HCT116 (cell line): ENCODE measurements at regions not wholly inside any gene's neighbourhood (a gene's known extent, or its start where the extent isn't known, plus 50 kb on each side); places are given as distances from the start of the nearest gene placed in this dataset.

ENCODE experiments used
- ATAC-seq: fragments of 200-7000 bp; cut with Tn5 transposase; 2 replicates; pipeline ENCODE4 v1.9.1; 2020; ENCODE audit warnings: mild to moderate bottlenecking, moderate library complexity
- BruUV-seq: library from RNA; stranded (reverse); fragments of 400-500 nt; replicated peaks from 2 replicates; lab custom pipeline; 2021; lab: Mats Ljungman, UMichigan
- CTCF ChIA-PET: fragments of 300-600 bp; sonication (Branson Sonifier 250); formaldehyde crosslinking; loops from one replicate; lab custom pipeline; 2021; ENCODE audit warnings: antibody characterized with exemption; lab: Charles Lee
- POLR2A ChIA-PET: fragments of 300-600, 350-600 bp; sonication (Branson Sonifier 250); formaldehyde crosslinking; loops from one replicate; lab custom pipeline; 2021; ENCODE audit warnings: antibody characterized with exemption; lab: Charles Lee
- RAD21 ChIA-PET, 2 experiments: fragments of 300-600 bp; sonication (Branson Sonifier 250); formaldehyde crosslinking; loops; one replicate each; lab custom pipeline; 2023; ENCODE audit warnings: low total read pairs in 2 of 2; ENCODE audit not compliant: uncharacterized antibody in 2 of 2, unreplicated experiment in 2 of 2, low non-redundant PET in 1 of 2; lab: Charles Lee
- DNase-seq: peaks from one replicate; pipeline ENCODE4 v3.0.0-alpha.2; 2010; ENCODE audit warnings: low read depth, low spot score
- H2AFZ ChIP-seq: fragments of 200-600 bp; shearing (Covaris generic), sonication (generic); 2 replicates; pipeline ENCODE4 v1.6.1; 2017; ENCODE audit warnings: low read depth, mixed run types, mixed read lengths, antibody characterized with exemption, low read length; ENCODE audit not compliant: poor library complexity, severe bottlenecking
- H3K27ac ChIP-seq: 2 replicates; pipeline ENCODE4 v1.5.1; 2012; ENCODE audit warnings: low read depth, low read length
- H3K27me3 ChIP-seq: fragments of 200-600 bp; sonication (generic); 2 replicates; pipeline ENCODE4 v1.6.1; 2016; ENCODE audit warnings: mixed run types, low read length, mixed read lengths; ENCODE audit not compliant: insufficient read depth
- H3K36me3 ChIP-seq, 2 experiments: fragments of 200-500 bp in 1 of 2; fragments of 200-600 bp in 1 of 2; sonication (Bioruptor generic) in 1 of 2; sonication (generic) in 1 of 2; 2 replicates each; pipeline versions ENCODE4 v1.5.1 to v1.6.1; 2014 to 2016; ENCODE audit warnings: low read length in 2 of 2, inconsistent platforms in 1 of 2, mixed read lengths in 1 of 2, mixed run types in 1 of 2; ENCODE audit not compliant: insufficient read depth in 2 of 2, control insufficient read depth in 1 of 2
- H3K4me1 ChIP-seq, 2 experiments: fragments of 200-600 bp in 1 of 2; sonication (generic) in 1 of 2; 2 replicates each; pipeline versions ENCODE4 v1.5.1 to v1.6.1; 2012 to 2017; ENCODE audit warnings: low read length in 2 of 2, inconsistent platforms in 1 of 2, mild to moderate bottlenecking in 1 of 2, mixed read lengths in 1 of 2, mixed run types in 1 of 2, moderate library complexity in 1 of 2; ENCODE audit not compliant: insufficient read depth in 2 of 2, control insufficient read depth in 1 of 2
- H3K4me2 ChIP-seq: fragments of 200-600 bp; sonication (generic); 2 replicates; pipeline ENCODE4 v1.6.1; 2017; ENCODE audit warnings: mixed run types, low read length, mixed read lengths
- H3K4me3 ChIP-seq, 2 experiments: fragments of 200-600 bp in 1 of 2; sonication (generic) in 1 of 2; replicated peaks in 1 of 2; 2 replicates each; pipeline ENCODE4 v1.5.1; 2011 to 2016; ENCODE audit warnings: low read length in 2 of 2, control low read depth in 1 of 2, low read depth in 1 of 2, mild to moderate bottlenecking in 1 of 2, mixed read lengths in 1 of 2, mixed run types in 1 of 2
- H3K79me2 ChIP-seq: fragments of 200-600 bp; sonication (generic); 2 replicates; pipeline ENCODE4 v1.6.1; 2017; ENCODE audit warnings: mild to moderate bottlenecking, mixed run types, low read length, moderate library complexity, mixed read lengths; ENCODE audit not compliant: insufficient read depth
- H3K9ac ChIP-seq: fragments of 200-600 bp; sonication (generic); 2 replicates; pipeline ENCODE4 v1.6.1; 2016; ENCODE audit warnings: low read length, mixed read lengths
- H3K9me2 ChIP-seq: fragments of 200-600 bp; sonication (generic), shearing (Covaris generic); 2 replicates; pipeline ENCODE4 v1.6.1; 2017; ENCODE audit warnings: mixed run types, mild to moderate bottlenecking, moderate library complexity; ENCODE audit not compliant: insufficient read depth
- H3K9me3 ChIP-seq, 2 experiments: fragments of 200-500 bp in 1 of 2; fragments of 200-600 bp in 1 of 2; sonication (Bioruptor generic) in 1 of 2; sonication (generic) in 1 of 2; 2 replicates each; pipeline ENCODE4 v1.6.1; 2014 to 2017; ENCODE audit warnings: low read length in 2 of 2, mixed read lengths in 2 of 2, inconsistent platforms in 1 of 2, low read depth in 1 of 2, mild to moderate bottlenecking in 1 of 2, mixed run types in 1 of 2, moderate library complexity in 1 of 2; ENCODE audit not compliant: control insufficient read depth in 1 of 2, insufficient read depth in 1 of 2
- H4K20me1 ChIP-seq: fragments of 200-600 bp; sonication (generic), shearing (Covaris generic); 2 replicates; pipeline ENCODE4 v1.6.1; 2017; ENCODE audit warnings: mixed run types, mild to moderate bottlenecking, moderate library complexity; ENCODE audit not compliant: insufficient read depth
- EGR1 ChIP-seq: IDR thresholded peaks from 2 replicates; pipeline ENCODE4 v1.6.1; 2012; ENCODE audit warnings: low read depth
- ELF1 ChIP-seq: IDR thresholded peaks from 2 replicates; pipeline ENCODE4 v1.6.1; 2012; ENCODE audit warnings: low read depth, borderline replicate concordance
- EZH2phosphoT487 ChIP-seq: fragments of 200-600 bp; IDR thresholded peaks from 2 replicates; pipeline ENCODE4 v1.6.1; 2018; ENCODE audit warnings: antibody characterized with exemption, borderline replicate concordance
- FOSL1 ChIP-seq: IDR thresholded peaks from 2 replicates; pipeline ENCODE4 v1.6.1; 2012; ENCODE audit warnings: low read depth
- JUND ChIP-seq: IDR thresholded peaks from 2 replicates; pipeline ENCODE4 v1.6.1; 2012
- MAX ChIP-seq: IDR thresholded peaks from 2 replicates; pipeline ENCODE4 v1.6.1; 2012
- POLR2A ChIP-seq: IDR thresholded peaks from 2 replicates; pipeline ENCODE4 v1.7.0; 2011; ENCODE audit warnings: borderline replicate concordance; ENCODE audit not compliant: insufficient read depth, insufficient read length; ENCODE audit errors: extremely low read depth
- POLR2AphosphoS5 ChIP-seq: IDR thresholded peaks from 2 replicates; pipeline ENCODE4 v1.6.1; 2011; ENCODE audit warnings: mild to moderate bottlenecking, low read depth, low read length, moderate library complexity
- RAD21 ChIP-seq: IDR thresholded peaks from 2 replicates; pipeline ENCODE4 v1.6.1; 2012; ENCODE audit warnings: low read depth, mild to moderate bottlenecking
- REST ChIP-seq: IDR thresholded peaks from 2 replicates; pipeline ENCODE4 v1.6.1; 2012; ENCODE audit warnings: low read depth
- SIN3A ChIP-seq: IDR thresholded peaks from 2 replicates; pipeline ENCODE4 v1.6.1; 2012; ENCODE audit warnings: low read depth
- SP1 ChIP-seq: IDR thresholded peaks from 2 replicates; pipeline ENCODE4 v1.6.1; 2012; ENCODE audit warnings: low read depth
- SRF ChIP-seq: IDR thresholded peaks from 2 replicates; pipeline ENCODE4 v1.6.1; 2012; ENCODE audit warnings: low read depth
- YY1 ChIP-seq: IDR thresholded peaks from 2 replicates; pipeline ENCODE4 v1.6.1; 2011; ENCODE audit warnings: low read length, low read depth, moderate library complexity, mild to moderate bottlenecking; ENCODE audit not compliant: insufficient replicate concordance; ENCODE audit errors: extremely low read depth
- ZFX ChIP-seq: fragments of 450-650 bp; IDR thresholded peaks from 2 replicates; pipeline ENCODE4 v1.6.1; 2017
- ZNF274 ChIP-seq: fragments of 200-500 bp; sonication (Bioruptor generic); IDR thresholded peaks from 2 replicates; pipeline ENCODE4 v1.6.1; 2014; ENCODE audit warnings: mild to moderate bottlenecking, low read depth, low read length, inconsistent platforms
- intact Hi-C: fragments of 100-400 bp; cut with micrococcal nuclease; formaldehyde crosslinking; loops from 2 replicates; pipeline ENCODE4 v1.10.0; 2022

GRCh38 chr7:110407242-110407641 lies 683.7 kb upstream of the LRRN3 start:
- no peak overlapping the region for H3K27ac ChIP-seq
- H3K9me2 ChIP-seq, result no peaks in the 10 kb centered on the region
- no peaks in the 10 kb centered on the region for H3K4me1 ChIP-seq
- H3K27me3 ChIP-seq, result no peaks in the 10 kb centered on the region
- H3K4me2 ChIP-seq, result no peak overlapping the region
- no peaks in the 10 kb centered on the region for H3K79me2 ChIP-seq
- no peaks in the 10 kb centered on the region for H3K9me3 ChIP-seq
- ChIA-PET POLR2A (no interaction called here), CTCF (no interaction called here)
- no peaks in the 10 kb centered on the region for H4K20me1 ChIP-seq
- H2AFZ ChIP-seq, result no peak overlapping the region
- H3K4me3 ChIP-seq, result no peak overlapping the region
- H3K9ac ChIP-seq, result no peak overlapping the region
- TF ChIP-seq REST (no peak), SP1 (no peak), ZFX (no peak), ELF1 (no peak), YY1 (no peak), SRF (no peak)
- TF ChIP-seq, all 23 proteins: peak for 0
- RAD21 ChIA-PET, result no interaction called here
- intact Hi-C loops, result no loop called here
- no peaks in the 10 kb centered on the region for H3K36me3 ChIP-seq
- no TSS peak for BruUV-seq
- no peak for DNase-seq
- ATAC-seq, result no peak

- Histone ChIP-seq H3K4me2 (no peak overlapping the region), H4K20me1 (no peaks in the 10 kb centered on the region), H3K79me2 (no peaks in the 10 kb centered on the region), H3K27ac (no peak overlapping the region), H3K9ac (no peak overlapping the region), H3K9me2 (no peaks in the 10 kb centered on the region), H2AFZ (no peak overlapping the region), H3K4me1 (no peaks in the 10 kb centered on the region), H3K36me3 (no peaks in the 10 kb centered on the region), H3K27me3 (no peaks in the 10 kb centered on the region), H3K9me3 (no peaks in the 10 kb centered on the region), H3K4me3 (no peak overlapping the region)
- ChIA-PET RAD21 (no interaction called here), POLR2A (no interaction called here), CTCF (no interaction called here)
- BruUV-seq, result no TSS peak
- DNase-seq, result no peak
- intact Hi-C loops, result no loop called here
- ATAC-seq, result no peak
- TF ChIP-seq POLR2A (no peak), FOSL1 (no peak), JUND (no peak), EGR1 (no peak), SRF (no peak), POLR2AphosphoS5 (no peak), EZH2phosphoT487 (no peak), ZNF274 (no peak), ZFX (no peak), MAX (no peak), ELF1 (no peak), RAD21 (no peak), SIN3A (no peak)
These were observed 683.2 kb upstream of the LRRN3 start for GRCh38 chr7:110407706-110408105.
